ENCODE measurements at regions not wholly inside any gene's neighbourhood (a gene's known extent, or its start where the extent isn't known, plus 50 kb on each side); places are given as distances from the start of the nearest gene placed in this dataset.

DNA sequence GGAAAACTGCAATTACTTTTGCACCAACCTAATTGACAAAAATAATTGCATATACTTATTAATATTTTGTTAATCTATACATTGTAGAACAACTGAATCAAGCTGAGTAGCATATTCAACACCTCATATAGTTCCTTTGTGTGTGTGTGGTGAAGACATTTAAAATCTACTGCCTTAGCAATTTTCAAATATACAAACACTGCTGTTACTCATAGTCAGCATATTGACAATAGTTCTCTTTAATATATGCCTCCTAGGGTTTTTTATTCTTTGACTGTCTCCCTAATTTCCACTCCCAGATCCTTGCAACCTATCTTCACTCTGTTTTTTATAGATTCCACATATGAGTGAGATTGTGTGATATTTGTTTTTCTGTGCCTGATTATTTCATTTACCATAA is 426.8 kb downstream of the PPARGC1A start:
- TF ChIP-seq, protein P1, sequence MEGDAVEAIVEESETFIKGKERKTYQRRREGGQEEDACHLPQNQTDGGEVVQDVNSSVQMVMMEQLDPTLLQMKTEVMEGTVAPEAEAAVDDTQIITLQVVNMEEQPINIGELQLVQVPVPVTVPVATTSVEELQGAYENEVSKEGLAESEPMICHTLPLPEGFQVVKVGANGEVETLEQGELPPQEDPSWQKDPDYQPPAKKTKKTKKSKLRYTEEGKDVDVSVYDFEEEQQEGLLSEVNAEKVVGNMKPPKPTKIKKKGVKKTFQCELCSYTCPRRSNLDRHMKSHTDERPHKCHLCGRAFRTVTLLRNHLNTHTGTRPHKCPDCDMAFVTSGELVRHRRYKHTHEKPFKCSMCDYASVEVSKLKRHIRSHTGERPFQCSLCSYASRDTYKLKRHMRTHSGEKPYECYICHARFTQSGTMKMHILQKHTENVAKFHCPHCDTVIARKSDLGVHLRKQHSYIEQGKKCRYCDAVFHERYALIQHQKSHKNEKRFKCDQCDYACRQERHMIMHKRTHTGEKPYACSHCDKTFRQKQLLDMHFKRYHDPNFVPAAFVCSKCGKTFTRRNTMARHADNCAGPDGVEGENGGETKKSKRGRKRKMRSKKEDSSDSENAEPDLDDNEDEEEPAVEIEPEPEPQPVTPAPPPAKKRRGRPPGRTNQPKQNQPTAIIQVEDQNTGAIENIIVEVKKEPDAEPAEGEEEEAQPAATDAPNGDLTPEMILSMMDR (IDR thresholded peaks at IDR 0.05), result no peak
- TF ChIP-seq POLR2A (IDR thresholded peaks at IDR 0.05), result no peak
